ENCODE measurements at regions not wholly inside any gene's neighbourhood (a gene's known extent, or its start where the extent isn't known, plus 50 kb on each side); places are given as distances from the start of the nearest gene placed in this dataset.
A peak's percentile ranks its signal among the peaks of the same experiment; 100 is the strongest.

DNA sequence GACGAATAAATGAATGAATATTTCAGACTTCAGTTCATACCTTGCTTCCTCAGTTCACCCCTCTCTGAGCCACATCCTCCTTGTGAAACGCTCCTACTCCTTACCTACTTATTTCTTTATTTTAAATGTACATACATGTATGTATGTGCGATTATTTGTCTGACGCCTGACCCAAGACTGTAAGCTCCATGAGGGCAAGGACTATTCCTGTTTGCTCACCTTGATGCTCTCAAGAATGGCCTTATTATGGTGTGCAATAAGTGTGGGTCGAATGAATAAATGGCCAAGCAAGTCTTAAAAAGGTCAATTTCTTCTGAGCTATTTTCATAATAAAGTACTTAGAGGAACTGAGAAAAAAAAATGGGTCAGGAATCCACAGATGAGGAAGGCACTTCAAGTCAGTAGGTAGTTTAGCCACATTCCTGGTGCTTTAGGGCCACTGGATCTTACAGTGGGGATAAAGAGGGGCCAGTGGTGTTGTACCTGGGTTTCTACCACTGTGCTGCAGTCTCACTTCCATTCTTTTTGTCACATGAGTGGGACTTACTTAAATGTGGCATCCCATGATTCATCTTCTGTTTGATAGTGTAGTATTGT, 74.7 kb downstream of the SDC1 start:
- DNase-seq (ENCODE audit: low spot score) = no peak

DNA sequence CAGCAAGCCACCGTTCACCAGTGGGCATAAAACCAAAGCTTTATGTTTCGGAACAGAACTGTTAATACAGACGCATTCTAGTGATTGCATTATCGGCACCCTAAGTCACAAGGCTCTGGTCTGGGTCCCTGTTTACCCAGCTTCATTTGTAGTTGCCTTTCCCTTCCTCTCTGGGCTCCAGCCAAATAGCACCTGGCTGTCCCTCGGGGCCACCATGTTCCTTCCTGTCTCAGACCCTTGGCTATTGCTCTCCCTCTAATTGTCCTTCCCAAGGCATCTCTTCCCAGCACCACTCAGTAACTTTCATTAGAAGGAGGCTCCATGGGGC, 75.3 kb downstream of the SDC1 start:
- no peak for DNase-seq (ENCODE audit: low spot score)

DNA sequence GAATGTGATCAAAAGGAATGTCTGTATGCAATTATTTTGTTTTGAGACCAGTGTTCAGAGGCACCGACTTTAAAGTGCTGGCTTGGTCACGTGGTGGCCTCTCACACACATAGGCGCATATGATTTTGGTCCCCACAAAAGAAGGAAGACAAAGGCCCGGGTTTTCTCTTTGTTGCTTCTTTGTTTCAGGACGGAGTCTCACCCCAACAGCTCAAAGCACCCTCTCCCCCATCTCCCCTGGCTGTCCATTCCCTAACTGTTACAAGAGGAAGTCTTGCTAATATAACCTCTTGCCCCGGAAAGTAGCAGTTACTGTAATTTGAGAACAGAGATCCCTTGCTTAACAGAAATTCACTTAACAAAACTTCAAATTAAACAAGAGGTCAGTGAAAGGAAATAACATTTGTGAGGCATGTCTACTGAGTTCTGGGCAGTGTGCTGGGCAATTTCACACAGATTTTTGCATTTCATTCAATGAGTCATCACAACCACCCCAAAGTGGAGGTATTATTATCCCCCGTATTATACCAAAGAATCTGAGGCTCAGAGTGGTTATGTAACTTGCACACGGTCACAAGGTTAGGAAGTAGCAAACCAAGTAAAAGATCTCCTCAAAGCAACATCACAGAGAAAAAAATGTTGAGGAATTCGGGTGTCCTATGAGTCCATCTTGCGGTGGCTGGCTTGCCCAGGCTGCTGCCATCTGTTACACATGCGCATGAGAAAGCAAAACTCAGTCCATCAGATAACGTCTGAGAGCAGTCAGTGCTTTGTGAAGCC, 75.8 kb downstream of the SDC1 start:
- no peak for DNase-seq (ENCODE audit: low spot score)

DNA sequence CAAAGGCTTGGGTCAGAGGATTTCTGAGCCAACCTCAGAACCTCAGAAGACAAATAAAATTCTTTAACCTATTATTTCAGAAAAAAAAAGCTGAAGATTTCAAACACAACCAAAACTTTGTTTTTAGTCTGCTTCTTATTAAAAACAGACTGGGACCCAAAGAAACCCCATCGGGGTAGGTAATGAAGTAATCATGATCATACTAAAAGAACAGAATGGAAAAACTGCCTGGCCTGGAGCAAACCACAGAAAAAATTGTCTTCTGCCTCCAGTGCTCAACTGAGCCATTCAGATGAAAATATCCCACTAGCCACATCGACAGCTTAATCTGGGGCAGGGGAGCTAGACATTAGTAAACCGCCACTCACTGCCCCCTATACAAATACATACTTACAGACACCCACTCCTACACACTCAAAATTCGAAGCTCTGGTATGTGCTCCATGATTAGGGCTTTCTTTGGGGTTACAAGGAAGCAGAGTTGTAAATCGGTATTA, 76.5 kb downstream of the SDC1 start:
- no peak for DNase-seq (ENCODE audit: low spot score)

DNA sequence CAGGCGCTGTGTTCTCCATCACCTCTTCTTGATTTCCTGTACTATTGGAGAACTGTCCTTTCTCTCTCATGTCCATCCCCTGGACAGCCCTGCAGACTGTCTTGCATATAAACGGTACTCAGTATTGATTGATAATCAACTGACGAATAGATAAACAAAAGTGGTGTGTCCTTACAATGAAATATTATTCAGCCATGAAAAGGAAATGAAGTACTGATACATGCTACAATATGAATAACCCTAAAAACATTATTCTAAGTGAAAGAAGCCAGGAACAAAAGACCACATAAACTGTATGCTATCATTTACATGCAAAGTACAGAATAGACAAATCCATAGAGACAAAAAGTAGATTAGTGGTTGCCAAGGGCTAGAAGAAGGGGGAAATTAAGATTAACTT, 77.6 kb downstream of the SDC1 start:
- no peak for DNase-seq (ENCODE audit: low spot score)

DNA sequence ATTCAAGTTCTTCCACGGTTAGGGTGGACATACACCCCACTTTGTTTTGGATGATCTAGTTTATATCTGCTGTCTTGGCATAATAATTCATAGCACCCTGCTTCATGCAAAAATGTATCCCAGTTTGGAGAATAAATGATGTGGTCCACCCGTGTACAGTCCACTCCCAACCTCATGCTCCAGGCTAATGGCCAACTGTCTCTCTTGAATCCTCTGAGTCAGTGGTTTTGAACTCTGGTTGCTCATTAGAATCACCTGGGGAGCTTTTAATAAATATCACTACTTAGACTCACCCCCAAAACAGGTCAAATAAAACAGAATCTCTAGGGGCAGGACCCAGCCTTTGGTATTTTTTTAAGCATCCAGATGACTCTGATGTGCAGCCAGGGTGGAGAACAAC, 78.5 kb downstream of the SDC1 start:
- DNase-seq (ENCODE audit: low spot score) = no peak

DNA sequence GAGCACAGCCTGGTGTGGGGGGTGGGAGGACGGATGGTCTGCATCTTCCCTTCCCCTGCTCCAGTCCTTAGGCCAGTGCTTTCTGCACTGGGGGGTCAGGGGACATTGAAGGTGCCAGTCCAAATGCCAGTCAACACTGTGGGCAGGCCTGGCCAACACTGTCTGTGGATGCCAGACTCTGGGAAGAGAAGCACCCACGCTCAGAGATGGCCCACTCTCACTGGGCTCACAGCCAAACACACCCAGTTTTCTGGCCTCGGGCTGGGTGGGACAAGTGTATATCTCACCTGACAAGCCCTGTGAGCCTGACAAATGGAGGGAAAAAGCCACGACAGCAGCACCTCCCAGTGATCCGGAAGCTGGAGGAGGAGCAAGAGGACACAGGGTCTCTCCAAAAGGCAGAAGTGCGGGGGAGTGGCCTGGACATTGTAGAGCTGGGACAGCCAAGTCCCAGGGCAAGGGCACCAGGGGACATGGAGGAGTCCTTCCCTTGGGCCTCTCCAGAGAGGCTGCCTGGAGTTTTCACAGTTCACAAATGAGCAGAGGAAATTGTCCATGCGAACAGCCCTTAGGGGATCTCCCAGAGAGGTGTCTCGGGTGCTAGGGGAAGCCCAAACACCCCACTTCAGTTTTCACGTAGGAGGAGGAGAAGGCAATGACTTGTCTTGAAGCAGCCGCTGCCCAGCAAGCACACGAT, 79.3 kb downstream of the SDC1 start:
- DNase-seq (ENCODE audit: low spot score) = peak; percentile 49

DNA sequence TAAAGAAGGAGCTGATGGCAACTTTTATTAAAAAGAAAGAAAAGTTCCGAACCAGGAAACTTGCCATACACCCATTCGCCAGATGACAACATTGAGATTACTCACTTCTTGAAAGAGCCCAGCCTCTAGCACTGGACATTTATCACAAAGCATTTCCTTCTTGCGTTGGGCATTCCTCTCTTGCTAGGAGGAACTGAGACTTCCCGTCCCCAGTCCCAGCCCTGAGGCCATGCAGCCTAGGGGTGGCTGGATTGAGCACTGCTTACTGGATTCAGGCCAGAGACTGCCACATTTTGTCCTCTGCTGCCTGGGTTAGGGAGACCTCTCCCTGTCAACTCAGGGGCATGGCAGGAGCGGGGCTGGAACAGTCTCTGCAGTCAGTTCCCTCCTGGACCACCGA, 80.1 kb downstream of the SDC1 start:
- no peak for DNase-seq (ENCODE audit: low spot score)

DNA sequence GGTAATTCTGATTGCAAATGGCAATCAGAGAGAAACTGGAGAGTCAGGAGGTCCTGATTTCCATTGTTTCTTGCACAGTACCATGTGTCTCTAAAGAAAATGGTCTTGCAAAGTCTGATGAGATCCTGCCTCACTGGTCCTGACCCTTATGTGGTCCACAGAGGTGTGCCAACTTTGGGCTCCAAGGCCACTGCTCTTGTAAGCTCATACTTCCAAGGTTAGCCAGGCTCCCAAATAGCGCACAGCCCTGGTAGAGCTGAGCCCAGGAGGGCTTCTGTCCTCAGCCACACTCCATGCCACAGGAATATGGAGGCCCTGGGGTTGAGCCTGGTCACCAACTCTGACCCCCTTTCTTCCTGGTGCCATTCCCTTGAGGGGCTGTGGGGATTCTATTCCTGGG, 80.7 kb downstream of the SDC1 start:
- no peak for DNase-seq (ENCODE audit: low spot score)

DNA sequence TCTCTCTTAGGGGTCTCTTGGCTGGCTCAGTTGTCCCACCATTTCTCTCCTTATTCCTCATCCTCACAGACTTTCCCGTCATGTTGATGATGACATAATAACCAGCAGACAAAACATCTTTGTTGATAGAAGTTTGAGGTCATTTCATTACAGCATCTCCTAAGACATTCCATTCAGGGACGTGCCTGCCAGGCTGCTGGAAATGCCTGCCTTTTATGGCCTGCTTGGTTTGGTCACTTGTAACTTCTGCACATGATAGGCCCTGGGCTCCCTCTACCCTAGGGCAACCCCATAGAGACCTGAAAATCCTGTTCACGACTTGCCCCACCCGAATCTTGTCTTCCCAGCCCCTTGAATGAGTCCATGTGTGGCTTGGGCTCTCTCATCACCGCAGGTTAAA, 81.7 kb downstream of the SDC1 start:
- DNase-seq (ENCODE audit: low spot score) = no peak

DNA sequence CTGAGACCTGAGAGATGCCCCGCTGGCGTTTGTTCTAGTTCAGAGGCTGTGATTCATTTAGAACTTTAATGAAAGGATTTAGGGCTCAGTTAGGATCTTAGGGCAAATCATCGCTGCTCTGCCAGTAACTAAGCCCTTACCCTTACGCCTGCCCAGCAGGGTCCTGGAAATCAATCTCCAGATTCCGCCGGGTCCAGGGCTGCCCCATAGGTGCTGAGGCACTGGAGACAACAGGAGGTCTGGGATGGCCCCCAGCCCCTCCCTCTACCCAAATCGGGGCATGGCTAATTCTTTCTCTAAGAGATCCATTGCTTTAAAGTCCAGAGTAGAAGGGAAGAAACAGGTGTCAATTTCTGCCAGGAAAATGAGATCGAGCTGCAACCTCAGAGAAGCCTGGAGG, 83.1 kb downstream of the SDC1 start:
- no peak for DNase-seq (ENCODE audit: low spot score)

DNA sequence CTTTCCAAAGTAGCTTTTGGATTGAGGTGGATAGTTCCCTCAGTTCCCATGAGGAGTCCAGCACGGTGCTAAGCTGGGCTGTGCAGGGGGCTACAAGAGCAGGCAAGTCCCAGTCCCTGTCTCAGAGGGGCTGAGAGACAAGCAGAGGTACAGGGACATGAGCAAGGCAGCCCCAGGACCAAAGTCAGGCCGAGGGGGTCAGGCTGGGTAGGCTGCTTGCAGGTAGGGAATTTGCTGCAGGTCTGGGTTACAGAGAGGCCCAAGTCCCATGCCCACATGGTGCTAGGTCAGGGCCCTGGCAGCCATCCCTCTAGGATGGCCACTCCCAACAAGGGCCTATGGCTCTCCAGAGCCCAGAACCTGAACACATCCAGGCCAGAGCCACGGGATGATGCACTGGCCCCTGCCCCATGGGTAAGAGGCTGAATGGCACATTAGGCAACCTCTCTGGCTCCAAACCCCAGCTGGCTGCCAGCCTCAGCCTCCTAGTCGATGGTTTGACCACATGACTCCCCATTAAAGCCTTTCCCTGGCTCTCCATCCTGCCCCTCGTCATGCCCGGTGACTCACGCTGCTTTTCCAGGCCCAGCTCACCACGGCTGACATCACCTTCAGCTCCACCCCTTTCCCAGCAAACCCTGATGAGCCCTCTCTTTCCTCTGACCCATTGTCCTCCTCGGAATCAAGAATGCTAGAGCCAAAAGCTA, 83.7 kb downstream of the SDC1 start:
- peak; percentile 94 for DNase-seq (ENCODE audit: low spot score)

DNA sequence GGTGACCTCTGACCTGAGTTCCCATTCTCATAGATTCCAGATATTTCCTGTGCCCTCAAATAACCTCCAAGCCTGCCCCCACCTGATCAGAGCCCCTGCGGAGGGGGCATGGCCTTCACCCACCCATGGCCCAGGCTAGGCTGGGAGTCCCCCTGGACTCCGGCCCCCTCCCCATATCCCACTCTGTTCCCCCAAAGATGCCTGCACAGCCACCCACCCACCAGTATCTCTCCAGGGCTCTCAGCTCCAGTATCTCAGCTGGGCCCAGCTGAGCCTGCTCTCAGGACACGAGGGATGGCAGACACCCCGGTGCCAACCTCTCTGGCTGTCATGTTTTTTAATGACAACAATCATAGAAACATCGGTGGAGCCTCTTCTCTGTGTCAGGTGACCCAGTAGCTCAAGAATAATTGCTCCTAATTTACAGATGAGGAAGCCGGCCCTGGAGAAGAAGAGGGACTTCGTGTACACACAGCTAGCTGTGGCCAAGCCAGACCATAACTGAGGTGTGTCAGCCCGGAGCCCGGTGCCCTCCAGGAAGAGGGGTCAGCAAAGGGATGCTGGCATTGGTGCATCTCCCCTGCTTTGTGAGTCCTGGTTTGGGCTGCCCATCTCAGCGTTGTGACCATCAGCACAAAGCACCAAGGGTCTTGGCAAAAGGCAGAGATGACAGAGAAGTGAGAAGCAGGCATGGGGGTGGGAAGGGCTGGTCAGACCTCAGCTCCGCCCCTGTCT, 84.4 kb downstream of the SDC1 start:
- DNase-seq (ENCODE audit: low spot score) = no peak

DNA sequence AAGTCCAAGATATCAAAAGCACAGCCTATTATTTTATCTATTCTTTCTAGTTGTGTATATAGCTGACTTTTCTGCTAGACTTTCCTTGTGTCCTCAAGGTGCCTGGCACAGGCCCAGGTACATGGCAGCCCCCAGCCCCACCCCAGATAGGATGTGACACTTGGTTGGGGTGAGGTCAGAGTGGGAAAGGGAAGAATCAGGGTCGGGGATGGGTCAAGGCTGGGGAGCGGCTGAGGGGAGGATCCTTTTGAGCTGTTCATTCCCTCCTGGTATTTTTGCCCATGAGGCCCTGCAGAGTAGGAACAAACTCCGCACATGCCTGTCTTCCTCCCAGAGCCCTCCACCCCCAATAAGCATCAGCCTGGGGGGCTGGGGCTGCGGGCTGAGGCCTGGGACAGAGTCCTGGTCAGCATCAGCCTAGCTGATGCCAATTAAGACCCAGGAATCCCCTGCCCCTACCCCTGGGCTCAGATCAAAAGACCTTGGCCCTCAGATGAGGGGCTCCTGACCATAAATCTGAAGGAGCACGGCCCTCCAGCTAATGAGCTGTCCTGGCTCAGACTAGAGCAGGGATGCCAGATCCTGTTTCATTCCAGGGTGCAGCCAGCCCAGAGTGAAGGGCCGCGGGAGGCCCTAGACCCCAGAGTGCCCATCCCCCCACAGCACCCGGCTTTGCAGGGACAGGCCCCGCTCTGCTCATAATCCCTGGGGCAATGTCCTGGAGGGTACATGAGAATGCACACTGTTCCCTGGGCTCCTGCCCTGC, 85.3 kb downstream of the SDC1 start:
- DNase-seq (ENCODE audit: low spot score) = peak; percentile 84

DNA sequence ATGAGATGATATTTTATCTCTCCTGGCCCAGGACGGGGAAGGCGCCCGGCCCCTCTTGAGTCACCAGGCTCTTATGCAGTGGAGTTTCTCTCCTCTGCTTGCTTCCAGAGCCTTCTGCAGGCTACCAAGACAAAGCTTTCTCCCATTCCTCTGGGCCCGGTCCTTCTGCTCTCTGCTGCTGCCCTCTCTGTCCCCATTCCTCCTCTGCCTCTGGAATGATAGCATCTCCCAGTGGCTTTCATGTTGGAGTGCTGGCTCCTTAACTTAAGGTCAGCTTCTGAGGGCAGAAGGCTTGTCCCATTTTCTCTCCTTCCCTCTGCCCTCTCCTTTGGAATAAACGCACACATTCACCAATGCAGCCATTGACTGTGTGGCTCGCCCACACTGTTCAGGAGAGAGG, 86.2 kb downstream of the SDC1 start:
- peak; percentile 50 for DNase-seq (ENCODE audit: low spot score)

DNA sequence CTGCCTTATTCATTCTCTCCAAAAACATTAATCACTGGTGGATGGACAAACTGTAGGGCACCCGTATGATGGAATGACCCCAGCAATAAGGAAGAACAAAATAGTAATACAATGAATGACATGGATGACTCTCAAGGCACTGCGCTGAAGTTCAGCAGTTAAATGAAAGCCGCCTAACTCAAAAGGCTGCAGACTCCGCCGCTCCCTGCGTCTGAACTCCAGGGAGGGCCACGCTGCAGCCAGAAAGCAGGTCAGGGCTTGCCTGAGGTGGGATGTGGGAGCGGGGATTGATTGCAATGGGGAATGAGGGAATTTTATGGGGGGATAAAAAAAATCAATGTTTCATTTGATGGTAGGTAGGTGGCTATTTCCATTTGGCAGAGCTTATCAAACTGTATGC, 86.5 kb upstream of the LAPTM4A start:
- no peak for DNase-seq (ENCODE audit: low spot score)

DNA sequence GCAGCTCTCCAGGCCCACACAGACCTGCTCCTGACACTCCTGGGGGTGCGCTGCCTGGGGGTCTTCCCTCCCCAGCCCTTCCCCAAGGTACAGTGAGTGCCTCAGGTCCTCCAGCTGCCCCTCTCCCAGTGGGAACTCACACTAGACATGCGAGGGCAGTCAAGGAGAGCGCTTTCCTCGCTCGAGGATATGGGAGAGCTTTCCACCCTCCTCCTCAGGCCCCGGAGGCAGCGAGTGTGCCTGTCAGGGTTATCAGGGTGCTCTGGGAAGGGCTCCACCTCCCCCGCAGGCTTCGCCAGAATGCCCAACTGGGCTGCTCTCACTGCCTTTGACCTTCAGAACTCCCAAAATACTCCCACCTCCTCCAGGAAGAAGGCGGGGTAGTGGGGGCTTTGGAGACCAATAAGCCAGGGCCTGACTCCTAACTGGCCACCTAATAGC, 85.7 kb upstream of the LAPTM4A start:
- DNase-seq (ENCODE audit: low spot score) = no peak

DNA sequence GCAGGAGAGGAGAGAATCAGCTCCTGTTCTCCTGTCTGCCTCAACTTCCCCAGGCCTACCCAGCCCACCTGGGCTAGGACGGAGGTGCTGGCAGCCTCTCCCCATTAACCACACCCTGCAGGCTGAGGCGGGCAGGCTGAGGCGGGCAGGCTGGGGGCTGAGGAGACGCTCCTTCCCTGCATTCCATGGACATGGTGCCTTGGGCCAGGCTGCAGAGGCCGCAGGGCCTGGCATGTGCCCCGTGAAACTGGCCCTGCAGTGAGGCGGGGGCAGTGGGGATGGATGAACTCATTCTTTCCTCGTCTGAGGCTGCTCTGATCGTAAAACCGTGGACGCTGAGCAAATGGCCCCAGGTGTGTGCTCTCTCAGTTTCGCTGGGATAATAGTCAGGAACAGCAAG, 84.7 kb upstream of the LAPTM4A start:
- DNase-seq (ENCODE audit: low spot score) = no peak

DNA sequence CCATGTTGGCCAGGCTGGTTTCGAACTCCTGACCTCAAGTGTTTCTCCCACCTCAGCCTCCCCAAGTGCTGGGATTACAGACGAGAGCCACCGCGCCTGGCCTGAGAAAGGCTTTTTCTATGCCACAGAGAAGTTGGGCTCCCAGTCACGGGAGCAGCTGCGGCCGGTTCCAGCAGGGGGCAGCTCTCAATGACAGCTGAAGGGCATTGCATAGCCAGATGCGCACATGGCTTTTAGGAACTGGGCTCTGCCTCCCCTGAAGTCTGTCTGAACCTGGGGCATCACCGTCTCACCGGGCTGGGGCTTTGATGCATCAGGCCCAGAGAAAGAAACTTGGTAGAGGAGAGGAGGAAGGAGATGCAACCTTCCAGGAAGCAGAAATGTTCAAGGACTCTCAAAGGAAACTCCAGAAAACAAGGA, 84.2 kb upstream of the LAPTM4A start:
- DNase-seq (ENCODE audit: low spot score) = peak; percentile 78

DNA sequence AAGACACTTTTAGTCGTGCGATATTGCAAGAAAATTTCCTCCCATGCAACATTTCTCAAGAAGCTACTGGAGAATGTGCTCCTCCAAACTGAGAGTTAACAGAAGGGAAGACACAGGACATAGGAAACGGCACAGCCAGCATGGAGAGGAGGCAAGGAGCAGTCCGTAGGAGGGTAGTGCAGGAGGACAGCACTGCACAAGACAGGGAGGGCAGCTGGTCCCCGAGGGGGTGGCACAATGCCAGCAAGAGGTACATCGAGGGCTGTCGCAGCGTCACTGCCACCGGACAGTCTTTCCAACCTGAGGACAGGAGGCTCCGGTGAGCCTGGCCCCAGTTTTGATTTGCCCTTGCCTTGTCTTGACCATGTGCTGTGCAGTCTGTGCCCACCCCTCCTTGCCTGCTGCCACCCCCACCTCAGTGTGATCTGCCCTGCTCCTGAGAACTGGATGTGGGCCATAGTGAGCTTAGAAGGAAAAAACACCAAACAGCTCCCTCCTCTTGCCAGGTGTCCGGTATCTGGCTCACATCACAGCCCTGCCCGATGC, 81.6 kb upstream of the LAPTM4A start:
- DNase-seq (ENCODE audit: low spot score) = no peak

Measured in umbilical cord (tissue), 1 donor.